ENCODE measurements at regions not wholly inside any gene's neighbourhood (a gene's known extent, or its start where the extent isn't known, plus 50 kb on each side); places are given as distances from the start of the nearest gene placed in this dataset.

DNA sequence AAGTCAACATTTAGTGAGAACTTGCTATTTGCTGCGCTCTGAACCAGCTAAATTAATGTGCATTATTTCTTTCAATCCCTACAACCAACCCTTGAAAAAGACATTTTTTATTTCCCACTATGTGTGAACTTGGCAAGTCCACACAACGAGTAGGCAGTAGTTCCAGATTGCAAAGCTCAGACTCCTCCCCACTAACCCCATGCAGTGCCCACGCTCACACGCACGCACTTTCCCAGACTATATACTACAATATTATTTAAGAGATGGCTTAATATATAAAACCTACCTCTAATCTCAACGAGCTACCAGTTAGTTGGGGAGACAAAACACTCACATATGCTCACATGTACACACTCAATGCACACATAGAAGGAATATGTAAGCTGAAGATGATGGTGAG lies 671.2 kb downstream of the LMO4 start (continued):
- TF ChIP-seq, protein P1, sequence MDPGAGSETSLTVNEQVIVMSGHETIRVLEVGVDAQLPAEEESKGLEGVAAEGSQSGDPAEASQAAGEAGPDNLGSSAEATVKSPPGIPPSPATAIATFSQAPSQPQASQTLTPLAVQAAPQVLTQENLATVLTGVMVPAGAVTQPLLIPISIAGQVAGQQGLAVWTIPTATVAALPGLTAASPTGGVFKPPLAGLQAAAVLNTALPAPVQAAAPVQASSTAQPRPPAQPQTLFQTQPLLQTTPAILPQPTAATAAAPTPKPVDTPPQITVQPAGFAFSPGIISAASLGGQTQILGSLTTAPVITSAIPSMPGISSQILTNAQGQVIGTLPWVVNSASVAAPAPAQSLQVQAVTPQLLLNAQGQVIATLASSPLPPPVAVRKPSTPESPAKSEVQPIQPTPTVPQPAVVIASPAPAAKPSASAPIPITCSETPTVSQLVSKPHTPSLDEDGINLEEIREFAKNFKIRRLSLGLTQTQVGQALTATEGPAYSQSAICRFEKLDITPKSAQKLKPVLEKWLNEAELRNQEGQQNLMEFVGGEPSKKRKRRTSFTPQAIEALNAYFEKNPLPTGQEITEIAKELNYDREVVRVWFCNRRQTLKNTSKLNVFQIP (CRISPR knock-in tag; IDR thresholded peaks at IDR 0.05; ENCODE audit: borderline replicate concordance, low read depth): no peak
- TF ChIP-seq, protein P2, sequence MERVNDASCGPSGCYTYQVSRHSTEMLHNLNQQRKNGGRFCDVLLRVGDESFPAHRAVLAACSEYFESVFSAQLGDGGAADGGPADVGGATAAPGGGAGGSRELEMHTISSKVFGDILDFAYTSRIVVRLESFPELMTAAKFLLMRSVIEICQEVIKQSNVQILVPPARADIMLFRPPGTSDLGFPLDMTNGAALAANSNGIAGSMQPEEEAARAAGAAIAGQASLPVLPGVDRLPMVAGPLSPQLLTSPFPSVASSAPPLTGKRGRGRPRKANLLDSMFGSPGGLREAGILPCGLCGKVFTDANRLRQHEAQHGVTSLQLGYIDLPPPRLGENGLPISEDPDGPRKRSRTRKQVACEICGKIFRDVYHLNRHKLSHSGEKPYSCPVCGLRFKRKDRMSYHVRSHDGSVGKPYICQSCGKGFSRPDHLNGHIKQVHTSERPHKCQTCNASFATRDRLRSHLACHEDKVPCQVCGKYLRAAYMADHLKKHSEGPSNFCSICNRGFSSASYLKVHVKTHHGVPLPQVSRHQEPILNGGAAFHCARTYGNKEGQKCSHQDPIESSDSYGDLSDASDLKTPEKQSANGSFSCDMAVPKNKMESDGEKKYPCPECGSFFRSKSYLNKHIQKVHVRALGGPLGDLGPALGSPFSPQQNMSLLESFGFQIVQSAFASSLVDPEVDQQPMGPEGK (CRISPR knock-in tag; IDR thresholded peaks at IDR 0.05; ENCODE audit: borderline replicate concordance): no peak

DNA sequence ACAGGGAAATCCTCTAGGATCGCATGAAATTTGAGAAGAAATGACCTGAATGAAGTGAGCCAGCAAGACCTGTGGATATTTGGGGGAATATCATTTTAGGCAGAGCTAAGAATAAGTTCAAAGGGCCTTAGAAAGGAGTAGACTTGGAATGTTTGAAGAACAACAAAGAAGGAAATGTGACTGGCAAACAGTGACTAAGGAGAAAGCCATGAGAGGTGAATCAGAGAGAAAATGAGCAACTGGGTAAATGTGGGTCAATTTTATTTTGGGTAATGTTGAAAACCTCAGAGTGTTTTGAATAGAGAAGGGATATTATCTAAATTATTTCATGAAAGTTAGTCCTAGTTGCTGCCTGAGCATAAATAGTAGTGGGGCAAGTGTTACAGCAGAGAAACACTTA lies 672.8 kb downstream of the LMO4 start:
- TF ChIP-seq, protein P3, sequence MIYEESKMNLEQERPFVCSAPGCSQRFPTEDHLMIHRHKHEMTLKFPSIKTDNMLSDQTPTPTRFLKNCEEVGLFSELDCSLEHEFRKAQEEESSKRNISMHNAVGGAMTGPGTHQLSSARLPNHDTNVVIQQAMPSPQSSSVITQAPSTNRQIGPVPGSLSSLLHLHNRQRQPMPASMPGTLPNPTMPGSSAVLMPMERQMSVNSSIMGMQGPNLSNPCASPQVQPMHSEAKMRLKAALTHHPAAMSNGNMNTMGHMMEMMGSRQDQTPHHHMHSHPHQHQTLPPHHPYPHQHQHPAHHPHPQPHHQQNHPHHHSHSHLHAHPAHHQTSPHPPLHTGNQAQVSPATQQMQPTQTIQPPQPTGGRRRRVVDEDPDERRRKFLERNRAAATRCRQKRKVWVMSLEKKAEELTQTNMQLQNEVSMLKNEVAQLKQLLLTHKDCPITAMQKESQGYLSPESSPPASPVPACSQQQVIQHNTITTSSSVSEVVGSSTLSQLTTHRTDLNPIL (CRISPR knock-in tag; IDR thresholded peaks at IDR 0.05; ENCODE audit: low read depth): no peak
- TF ChIP-seq SNAI2 (CRISPR knock-in tag; IDR thresholded peaks at IDR 0.05) (no peak), BACH2 (CRISPR knock-in tag; IDR thresholded peaks at IDR 0.05; ENCODE audit: borderline replicate concordance) (no peak), ZC3H10 (CRISPR knock-in tag; IDR thresholded peaks at IDR 0.05) (no peak), PPARA (CRISPR knock-in tag; IDR thresholded peaks at IDR 0.05; ENCODE audit: borderline replicate concordance) (no peak), GLIS3 (CRISPR knock-in tag; IDR thresholded peaks at IDR 0.05) (no peak), TOX (CRISPR knock-in tag; IDR thresholded peaks at IDR 0.05; ENCODE audit: borderline replicate concordance) (no peak)
- TF ChIP-seq, protein P4, sequence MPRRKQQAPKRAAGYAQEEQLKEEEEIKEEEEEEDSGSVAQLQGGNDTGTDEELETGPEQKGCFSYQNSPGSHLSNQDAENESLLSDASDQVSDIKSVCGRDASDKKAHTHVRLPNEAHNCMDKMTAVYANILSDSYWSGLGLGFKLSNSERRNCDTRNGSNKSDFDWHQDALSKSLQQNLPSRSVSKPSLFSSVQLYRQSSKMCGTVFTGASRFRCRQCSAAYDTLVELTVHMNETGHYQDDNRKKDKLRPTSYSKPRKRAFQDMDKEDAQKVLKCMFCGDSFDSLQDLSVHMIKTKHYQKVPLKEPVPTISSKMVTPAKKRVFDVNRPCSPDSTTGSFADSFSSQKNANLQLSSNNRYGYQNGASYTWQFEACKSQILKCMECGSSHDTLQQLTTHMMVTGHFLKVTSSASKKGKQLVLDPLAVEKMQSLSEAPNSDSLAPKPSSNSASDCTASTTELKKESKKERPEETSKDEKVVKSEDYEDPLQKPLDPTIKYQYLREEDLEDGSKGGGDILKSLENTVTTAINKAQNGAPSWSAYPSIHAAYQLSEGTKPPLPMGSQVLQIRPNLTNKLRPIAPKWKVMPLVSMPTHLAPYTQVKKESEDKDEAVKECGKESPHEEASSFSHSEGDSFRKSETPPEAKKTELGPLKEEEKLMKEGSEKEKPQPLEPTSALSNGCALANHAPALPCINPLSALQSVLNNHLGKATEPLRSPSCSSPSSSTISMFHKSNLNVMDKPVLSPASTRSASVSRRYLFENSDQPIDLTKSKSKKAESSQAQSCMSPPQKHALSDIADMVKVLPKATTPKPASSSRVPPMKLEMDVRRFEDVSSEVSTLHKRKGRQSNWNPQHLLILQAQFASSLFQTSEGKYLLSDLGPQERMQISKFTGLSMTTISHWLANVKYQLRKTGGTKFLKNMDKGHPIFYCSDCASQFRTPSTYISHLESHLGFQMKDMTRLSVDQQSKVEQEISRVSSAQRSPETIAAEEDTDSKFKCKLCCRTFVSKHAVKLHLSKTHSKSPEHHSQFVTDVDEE (CRISPR knock-in tag; IDR thresholded peaks at IDR 0.05): no peak
- TF ChIP-seq, protein P1 (CRISPR knock-in tag; IDR thresholded peaks at IDR 0.05; ENCODE audit: borderline replicate concordance, low read depth): no peak
- peak; percentile 44; the same call in 2 of the 3 replicates for ATAC-seq

DNA sequence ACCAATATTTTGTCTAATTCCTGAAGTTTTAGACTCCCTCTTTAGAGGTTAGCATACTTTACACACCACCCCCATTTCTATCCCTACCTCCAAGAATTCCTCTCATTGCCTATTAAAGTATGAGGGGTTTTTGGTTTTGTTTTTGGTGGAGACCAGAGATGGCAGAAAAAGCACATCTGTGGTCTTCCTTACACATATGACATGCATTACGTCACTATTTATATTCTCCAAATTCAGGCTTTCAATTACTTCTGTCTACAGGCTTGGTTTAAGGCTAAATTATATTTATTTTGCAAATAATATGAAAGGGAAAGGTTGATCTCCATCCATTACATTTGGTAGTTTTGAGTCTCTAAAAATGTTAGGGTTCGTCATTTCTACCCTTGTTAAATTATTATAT lies 674.6 kb downstream of the LMO4 start:
- no peak for TF ChIP-seq ARNTL (CRISPR knock-in tag; IDR thresholded peaks at IDR 0.05; ENCODE audit: borderline replicate concordance, low read depth)
- TF ChIP-seq, protein P4 (CRISPR knock-in tag; IDR thresholded peaks at IDR 0.05): no peak
- TF ChIP-seq, protein P2 (CRISPR knock-in tag; IDR thresholded peaks at IDR 0.05; ENCODE audit: borderline replicate concordance): no peak
- TF ChIP-seq CSDC2 (CRISPR knock-in tag; IDR thresholded peaks at IDR 0.05): no peak
- no peak for TF ChIP-seq ZNF8 (CRISPR knock-in tag; IDR thresholded peaks at IDR 0.05)
- no peak for TF ChIP-seq OSR1 (CRISPR knock-in tag; IDR thresholded peaks at IDR 0.05)
- TF ChIP-seq ZC3H10 (CRISPR knock-in tag; IDR thresholded peaks at IDR 0.05): no peak
- TF ChIP-seq SNAI2 (CRISPR knock-in tag; IDR thresholded peaks at IDR 0.05): no peak
- TF ChIP-seq TCF4 (CRISPR knock-in tag; IDR thresholded peaks at IDR 0.05; ENCODE audit: borderline replicate concordance): no peak
- TF ChIP-seq ISL1 (CRISPR knock-in tag; IDR thresholded peaks at IDR 0.05): no peak
- TF ChIP-seq RARB (CRISPR knock-in tag; IDR thresholded peaks at IDR 0.05): no peak
- TF ChIP-seq TOX (CRISPR knock-in tag; IDR thresholded peaks at IDR 0.05; ENCODE audit: borderline replicate concordance): no peak
- no peak for ATAC-seq
